DMS79 treated with DMSO at 0.1 percent for 48 hours (cell line): ENCODE measurements at regions not wholly inside any gene's neighbourhood (a gene's known extent, or its start where the extent isn't known, plus 50 kb on each side); places are given as distances from the start of the nearest gene placed in this dataset.

ENCODE experiments used
- DNase-seq: peaks from one replicate; lab custom pipeline; 2025; lab: John Stamatoyannopoulos, UW

DNA sequence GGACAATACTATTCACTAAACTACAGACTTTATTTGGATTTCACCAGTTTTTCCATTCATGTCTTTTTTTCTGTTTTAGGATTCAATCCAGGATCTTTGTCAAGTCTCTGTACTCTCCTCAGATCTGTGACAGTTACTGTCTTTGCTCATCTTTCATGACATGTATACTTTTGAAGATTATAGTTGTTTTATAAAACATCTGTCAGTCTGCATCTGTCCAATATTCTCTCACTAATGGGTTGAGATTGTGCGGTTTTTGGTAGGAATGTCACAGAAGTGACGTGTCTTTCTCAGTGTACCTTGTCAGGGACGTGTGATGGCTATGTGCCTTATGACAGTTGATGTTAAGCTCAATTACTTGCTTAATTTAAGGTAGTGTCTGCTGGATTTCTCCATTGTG lies 124.9 kb upstream of the TPK1 start:
- DNase-seq, result no peak

DNA sequence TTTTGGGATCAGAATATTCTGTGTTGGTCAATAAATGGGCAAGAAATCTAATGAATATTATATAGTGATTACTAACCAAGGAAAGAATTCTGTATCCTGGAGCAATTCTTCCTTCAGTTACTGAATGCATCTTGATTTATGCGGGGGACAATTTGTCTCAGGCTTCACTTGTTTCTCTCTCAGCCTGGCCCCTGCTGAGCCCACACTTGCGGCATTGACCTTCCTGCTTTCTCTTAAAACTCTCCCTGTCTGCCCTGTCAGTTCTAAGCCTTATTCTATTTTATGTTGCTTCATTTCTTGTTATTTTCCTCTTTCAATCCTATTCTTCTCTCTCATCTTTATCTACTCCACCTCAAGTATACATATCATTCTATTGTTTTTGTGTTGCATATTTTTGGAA lies 122.1 kb upstream of the TPK1 start:
- no peak for DNase-seq

DNA sequence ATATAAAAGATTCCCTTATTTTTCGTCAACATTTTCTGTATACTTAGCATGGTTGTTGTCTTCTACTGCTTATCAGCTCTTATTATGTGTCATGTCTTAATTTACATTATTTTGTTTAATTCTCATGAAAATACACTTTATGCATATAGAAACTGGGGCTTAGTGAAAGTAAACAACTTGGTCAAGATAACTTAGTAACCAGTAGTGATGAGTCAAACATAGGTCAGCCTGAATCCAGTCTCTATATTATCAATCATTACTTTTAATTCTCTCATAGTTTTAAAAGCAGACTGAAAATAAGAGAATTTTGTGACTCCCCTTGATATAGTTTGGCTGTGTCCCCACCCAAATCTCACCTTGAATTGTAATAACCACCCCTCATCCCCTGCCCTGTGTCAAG lies 119.6 kb upstream of the TPK1 start:
- DNase-seq, result no peak

DNA sequence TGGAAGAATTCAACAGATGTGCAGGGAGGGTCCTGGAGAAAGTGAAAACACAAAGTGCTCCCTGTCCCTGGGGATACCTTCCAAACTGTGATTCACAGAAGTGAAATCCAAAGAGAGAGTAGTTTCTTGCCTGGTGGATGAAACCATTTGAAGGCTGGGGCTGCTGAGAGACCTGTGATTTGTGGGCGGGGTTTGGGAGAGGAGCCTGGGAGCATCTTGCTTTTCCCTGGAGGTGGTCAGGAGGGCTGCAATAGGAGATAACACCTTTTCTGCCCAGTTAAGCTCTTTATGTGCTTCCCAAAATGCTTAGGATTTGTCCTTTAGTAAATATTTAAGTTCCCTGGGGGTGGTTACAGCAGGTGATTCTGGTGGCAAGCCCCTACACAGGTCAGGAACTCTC lies 105.3 kb upstream of the TPK1 start:
- no peak for DNase-seq

DNA sequence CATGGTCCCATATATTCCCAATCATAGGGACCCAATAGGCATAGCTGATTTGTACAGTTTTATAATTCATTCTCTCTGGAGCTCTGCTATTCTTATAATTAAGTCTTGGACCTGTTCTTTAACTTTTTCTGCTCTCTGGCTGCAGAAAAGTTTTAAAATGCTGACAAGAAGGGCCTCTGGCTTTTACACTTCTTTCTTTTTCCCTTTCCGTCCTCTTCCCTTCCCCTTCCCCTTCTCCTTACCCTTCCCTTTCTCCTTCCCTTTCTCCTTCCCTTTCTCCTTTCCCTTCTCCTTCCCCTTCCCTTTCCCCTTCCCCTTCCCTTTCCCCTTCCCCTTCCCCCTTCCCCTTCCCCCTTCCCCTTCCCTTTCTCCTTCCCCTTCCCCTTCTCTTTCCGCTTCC lies 101.3 kb upstream of the TPK1 start:
- no peak for DNase-seq

DNA sequence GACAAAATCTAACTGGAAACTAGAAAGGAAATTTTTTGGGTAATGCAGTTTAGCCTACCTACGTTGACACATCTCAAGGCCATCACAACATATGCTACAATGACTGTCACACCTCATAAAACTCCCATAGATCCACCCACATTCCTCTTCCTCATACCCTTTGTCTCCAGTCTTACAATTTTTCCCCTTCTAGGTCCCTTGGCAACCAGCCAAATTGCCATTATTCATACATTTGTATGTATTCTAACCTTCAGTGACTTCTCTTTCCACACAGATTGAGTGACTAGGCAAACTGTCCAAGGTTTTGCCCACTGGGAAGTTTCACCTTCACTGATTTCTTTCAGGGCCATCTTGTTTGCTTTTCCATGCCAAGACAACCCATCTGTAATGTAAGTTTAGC lies 100.5 kb upstream of the TPK1 start:
- no peak for DNase-seq

DNA sequence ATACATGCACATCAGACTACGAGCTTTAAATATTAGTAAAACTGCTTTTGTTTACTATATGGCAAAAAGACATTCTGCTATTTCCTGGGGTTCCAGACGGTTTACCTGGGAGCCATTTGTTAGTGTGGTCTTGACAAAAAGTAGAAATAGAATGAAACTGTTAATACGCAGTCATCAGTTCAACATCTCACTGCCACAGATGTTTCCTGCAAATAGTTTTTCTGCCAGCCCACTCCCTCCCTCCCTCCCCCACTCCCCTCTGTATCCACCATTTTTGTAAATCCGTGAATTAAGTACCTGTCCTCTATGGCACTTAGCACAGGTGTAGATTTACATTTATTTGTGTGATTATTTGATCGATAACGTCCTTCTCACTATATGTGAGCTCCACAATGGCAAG lies 74.6 kb upstream of the TPK1 start:
- DNase-seq, result no peak

DNA sequence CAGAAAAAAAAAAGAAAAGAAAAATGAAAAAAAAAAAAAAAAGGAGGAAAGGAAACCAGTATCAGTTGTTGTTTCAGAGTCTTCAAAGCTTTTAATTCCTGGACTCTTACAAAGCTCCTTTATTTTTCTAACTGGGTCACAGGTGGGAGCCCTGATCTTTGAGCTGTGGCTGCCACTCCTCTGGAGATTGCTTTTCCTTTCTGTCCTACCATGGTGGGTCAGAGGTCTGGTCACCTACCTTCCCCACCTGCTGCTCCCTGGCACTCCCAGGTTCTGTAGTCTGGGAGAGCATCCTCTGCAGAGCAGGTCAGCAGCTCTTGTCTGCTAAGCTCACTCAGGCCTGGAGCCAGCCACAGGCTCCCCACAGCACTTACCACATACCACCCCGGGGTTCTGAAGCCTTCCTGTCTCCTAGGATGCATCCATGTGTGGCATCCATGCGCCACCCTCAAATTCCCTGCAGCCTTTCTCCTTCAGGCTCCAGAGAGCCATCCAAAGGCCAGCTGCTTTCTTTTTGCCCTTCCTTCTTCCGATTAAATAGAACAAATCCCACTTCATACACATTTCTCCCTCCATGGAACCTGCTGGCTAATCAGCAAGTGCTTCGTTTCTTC lies 73.2 kb upstream of the TPK1 start:
- DNase-seq, result no peak

DNA sequence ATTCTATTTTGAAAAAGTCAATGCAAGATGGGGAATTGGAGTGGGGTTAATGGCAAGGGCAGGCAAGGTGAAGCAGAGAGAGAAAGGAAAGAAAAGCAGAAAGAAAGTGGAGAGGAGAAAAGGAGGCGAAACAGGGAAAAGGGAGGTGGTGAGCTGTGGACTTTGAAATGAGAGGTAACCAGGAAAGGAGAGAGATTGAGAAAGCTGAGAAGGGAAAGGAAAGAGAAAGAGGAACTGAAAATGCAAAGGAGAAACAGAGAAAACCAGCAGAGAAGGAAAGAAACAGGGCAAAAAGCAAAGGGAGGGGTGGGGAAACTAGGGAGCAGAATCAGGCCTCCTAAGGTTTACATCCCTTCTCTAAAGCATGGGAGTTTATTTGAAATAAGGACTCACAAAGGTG lies 72.5 kb upstream of the TPK1 start:
- DNase-seq, result no peak

DNA sequence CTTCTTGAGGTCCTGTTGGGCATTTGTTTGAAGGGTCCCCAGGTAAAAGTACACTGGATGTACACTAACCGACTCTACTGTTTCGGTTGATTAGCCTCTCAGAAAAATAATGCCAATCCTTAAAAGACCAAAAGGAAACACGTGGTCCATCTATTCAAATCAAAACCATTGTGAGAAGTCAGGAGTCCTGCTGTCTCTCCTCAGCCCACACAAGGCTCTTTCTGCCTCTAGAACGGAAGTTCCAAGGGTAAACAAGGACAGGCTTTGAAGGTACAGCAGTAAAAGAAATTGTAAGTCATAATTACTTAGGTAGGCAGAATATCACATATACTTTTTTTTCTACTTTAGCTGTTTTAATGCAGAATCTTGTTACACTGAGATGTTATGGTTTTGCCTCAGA lies 71.7 kb upstream of the TPK1 start:
- no peak for DNase-seq

DNA sequence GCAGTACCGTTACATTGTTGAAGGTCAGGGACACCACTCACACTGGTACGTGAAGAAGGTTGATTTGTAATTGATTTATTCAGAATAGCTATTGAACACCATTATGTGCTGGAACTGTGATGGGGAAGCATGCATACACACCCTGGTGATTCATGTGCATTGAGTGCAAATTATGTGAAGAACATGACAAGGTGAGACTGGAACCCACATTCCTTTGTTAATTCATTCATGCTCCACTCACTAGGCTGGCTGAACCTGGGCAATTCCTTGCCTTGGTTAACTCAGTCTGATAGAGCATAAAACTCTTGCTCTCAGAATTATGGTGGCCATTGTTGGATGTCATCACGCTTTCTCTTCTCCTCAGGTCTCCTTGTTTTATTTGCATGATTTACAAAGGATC lies 67.3 kb upstream of the TPK1 start:
- no peak for DNase-seq

DNA sequence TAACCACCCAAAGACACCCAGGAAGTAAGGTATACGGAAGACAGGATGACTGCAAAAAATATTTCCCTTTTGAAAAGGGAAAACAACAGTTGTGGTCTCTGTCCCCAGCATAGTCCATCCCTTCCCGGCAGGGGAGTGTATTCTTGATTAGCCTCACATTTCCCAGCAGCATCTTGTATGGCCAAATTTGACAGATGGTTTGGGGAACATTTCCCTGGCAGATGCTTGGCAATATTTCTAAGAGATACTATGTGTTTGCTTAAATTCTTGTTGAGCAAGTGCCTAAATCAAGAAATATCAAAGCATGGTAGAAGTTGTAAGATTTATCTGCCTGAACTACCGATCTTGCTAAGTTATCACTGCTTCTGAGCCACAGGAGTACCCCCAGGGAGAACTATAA lies 56.9 kb upstream of the TPK1 start:
- DNase-seq, result no peak
